GM12875 (cell line): ENCODE measurements at regions not wholly inside any gene's neighbourhood (a gene's known extent, or its start where the extent isn't known, plus 50 kb on each side); places are given as distances from the start of the nearest gene placed in this dataset.

Source experiments
- H3K4me3 ChIP-seq: one replicate; pipeline ENCODE4 v1.5.1; 2011; ENCODE audit warnings: low read depth, low read length, control low read depth
- CTCF ChIP-seq: IDR thresholded peaks from 2 replicates; pipeline ENCODE4 v1.5.1; 2011; ENCODE audit warnings: low read depth, mild to moderate bottlenecking, control low read depth, inconsistent platforms, low read length, moderate library complexity, borderline replicate concordance; ENCODE audit not compliant: insufficient read depth

DNA sequence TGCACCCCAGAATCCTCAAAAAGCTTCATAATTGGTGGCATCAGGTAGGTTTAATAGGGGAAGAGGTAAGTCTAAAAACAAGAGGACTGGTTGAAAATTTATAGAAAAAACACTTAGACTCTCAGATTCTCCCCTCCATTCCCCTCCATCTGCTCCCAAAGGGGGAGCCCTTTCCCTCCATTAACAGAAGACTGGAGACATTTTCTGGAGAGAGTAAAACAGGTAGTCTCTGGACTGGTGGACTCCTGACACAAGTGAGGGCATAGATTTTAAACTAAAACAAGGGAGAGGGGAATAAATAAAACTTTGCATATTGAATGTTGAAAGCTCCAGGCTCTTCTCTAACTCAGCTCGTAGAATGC, 54.0 kb upstream of the IPO9 start:
- no peak overlapping the region for H3K4me3 ChIP-seq

GRCh38 chr1:201775380-201775779, 53.6 kb upstream of the IPO9 start:
- H3K4me3 ChIP-seq, result no peak overlapping the region
- no peak for TF ChIP-seq CTCF

More for the DNA sequence above, 54.0 kb upstream of the IPO9 start:
- no peak for TF ChIP-seq CTCF

DNA sequence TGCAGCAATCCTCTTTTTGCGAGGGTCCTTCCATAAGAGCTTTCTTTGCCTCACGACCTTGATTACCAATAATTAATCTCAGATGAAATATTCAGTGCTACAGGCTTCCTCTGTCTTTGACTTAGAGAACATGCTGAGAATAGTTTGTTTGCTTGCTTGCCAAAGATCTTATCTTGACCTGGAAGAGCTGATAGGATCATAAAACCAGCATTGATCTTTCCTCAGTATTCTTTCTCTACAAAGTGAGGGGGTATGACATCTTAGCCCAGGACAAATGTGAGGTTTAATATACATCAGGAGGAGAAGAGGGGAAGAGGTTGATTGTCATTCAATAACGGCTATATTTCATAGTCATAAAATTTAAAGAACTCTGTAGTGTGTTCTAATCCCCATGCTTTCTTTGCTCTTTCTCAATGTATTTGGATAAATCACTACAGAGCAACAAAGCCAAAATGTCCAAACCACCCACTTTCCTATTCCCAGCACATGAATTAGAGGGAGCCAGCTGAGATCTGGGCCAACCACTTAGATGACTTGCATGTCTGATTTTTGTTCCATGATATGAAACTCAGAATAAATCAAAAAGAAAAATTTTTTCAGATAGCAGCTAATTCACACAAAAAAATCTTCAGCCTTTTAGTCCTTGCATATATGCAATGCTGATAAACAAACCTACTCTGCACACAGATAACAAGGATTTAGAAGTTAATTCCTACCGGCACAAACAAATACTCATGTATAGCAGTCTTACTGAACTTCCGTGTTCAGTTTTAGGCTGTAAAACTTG, 50.5 kb upstream of the IPO9 start:
- H3K4me3 ChIP-seq, result no peak overlapping the region
- TF ChIP-seq CTCF, result no peak
